Thymus (tissue), 11 donors: ENCODE measurements at regions not wholly inside any gene's neighbourhood (a gene's known extent, or its start where the extent isn't known, plus 50 kb on each side); places are given as distances from the start of the nearest gene placed in this dataset.

Experiments
- DNase-seq, 9 donors: peaks; one replicate each; pipeline ENCODE4 v3.0.0-alpha.2; 2013; ENCODE audit warnings: low spot score in 9 of 9, low read depth in 6 of 9, missing footprints in 1 of 9
- H3K27ac ChIP-seq, 2 donors: one replicate each; pipeline ENCODE4 v1.5.1; 2013; ENCODE audit warnings: control low read depth in 1 of 2, low read depth in 1 of 2, low read length in 1 of 2, mild to moderate bottlenecking in 1 of 2, moderate library complexity in 1 of 2
- H3K27me3 ChIP-seq, 2 donors: one replicate each; pipeline ENCODE4 v1.5.1; 2013; ENCODE audit warnings: low read length in 1 of 2; ENCODE audit not compliant: control insufficient read depth in 2 of 2, insufficient read depth in 1 of 2
- H3K36me3 ChIP-seq, 2 donors: one replicate each; pipeline ENCODE4 v1.5.1; 2013; ENCODE audit warnings: low read length in 1 of 2, mild to moderate bottlenecking in 1 of 2, moderate library complexity in 1 of 2; ENCODE audit not compliant: control insufficient read depth in 2 of 2, insufficient read depth in 2 of 2
- H3K4me1 ChIP-seq, 2 donors: one replicate each; pipeline ENCODE4 v1.5.1; 2013; ENCODE audit warnings: low read length in 2 of 2; ENCODE audit not compliant: control insufficient read depth in 2 of 2, insufficient read depth in 2 of 2
- H3K4me3 ChIP-seq, 2 donors: one replicate each; pipeline ENCODE4 v1.5.1; 2013; ENCODE audit warnings: low read length in 2 of 2, control low read depth in 1 of 2, mild to moderate bottlenecking in 1 of 2
- H3K9me3 ChIP-seq, 2 donors: one replicate each; pipeline ENCODE4 v1.5.1; 2013; ENCODE audit warnings: low read length in 1 of 2, mild to moderate bottlenecking in 1 of 2; ENCODE audit not compliant: control insufficient read depth in 2 of 2, insufficient read depth in 1 of 2
- WGBS: extraction: QIAGEN DNeasy Blood & Tissue Kit; methylation state at CpG from one replicate; pipeline ENCODE4 v1.1.7; 2013; 5-methylcytosine and 5-hydroxymethylcytosine counted together
- donor health status: healthy.

GRCh38 chr10:105992928-105993327, 1171.6 kb downstream of the SORCS1 start:
- Histone ChIP-seq H3K9me3 (peaks cover 0 to 8% of the 10 kb centered on the region in 2 donors), H3K36me3 (no peaks in the 10 kb centered on the region), H3K27me3 (no peaks in the 10 kb centered on the region), H3K27ac (no peak overlapping the region), H3K4me1 (no peaks in the 10 kb centered on the region), H3K4me3 (no peak overlapping the region)
- DNase-seq = no peak

DNA sequence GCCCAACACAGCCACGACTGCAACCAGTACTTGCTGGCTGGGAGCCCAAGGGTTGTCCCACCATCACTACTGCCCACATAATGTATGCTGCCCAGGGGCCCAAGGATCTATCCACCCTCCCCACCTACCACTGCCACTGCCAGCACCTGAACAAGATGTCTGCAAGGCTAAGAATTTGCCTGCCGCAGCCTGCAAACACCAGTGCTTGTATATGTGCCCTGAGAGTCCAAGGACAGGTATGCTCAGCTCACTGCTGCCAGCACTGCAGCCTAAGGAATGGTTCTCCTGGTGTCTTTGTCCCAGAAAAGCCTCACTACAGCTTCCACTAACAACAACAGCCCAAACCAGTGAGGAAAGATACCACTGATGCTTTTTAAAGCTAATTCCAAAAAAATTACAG, 1174.0 kb downstream of the SORCS1 start:
- Histone ChIP-seq H3K9me3 (peaks cover 0 to 8% of the 10 kb centered on the region in 2 donors), H3K4me1 (no peaks in the 10 kb centered on the region), H3K4me3 (no peak overlapping the region), H3K27ac (no peak overlapping the region), H3K27me3 (no peaks in the 10 kb centered on the region), H3K36me3 (no peaks in the 10 kb centered on the region)
- WGBS = 97% methylated on average over 2 of the region's 2 CpGs
- no peak for DNase-seq

DNA sequence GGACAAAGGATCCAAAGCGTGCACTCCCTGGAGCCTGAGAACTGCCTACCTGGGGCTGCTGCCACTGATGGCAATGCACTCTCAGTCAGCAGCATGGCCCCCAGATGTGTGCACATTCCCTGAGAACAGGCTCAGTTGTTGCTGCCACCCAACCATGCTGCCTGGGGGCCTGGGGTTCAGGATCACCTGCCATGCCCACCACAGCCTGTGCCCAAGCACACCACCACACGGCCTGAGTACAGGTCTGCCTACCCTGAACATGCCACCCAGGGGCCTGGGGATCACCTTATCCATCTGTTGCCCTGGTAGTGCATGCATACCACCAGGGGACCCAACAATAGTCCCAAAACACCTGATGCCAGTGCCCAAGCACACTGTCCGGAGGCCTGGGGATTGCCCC, 1174.5 kb downstream of the SORCS1 start:
- Histone ChIP-seq H3K27me3 (no peaks in the 10 kb centered on the region), H3K4me3 (no peak overlapping the region), H3K27ac (no peak overlapping the region), H3K9me3 (peaks cover 0 to 8% of the 10 kb centered on the region in 2 donors), H3K4me1 (no peaks in the 10 kb centered on the region), H3K36me3 (no peaks in the 10 kb centered on the region)
- no peak for DNase-seq
- 88% methylated on average over 3 of the region's 3 CpGs for WGBS

DNA sequence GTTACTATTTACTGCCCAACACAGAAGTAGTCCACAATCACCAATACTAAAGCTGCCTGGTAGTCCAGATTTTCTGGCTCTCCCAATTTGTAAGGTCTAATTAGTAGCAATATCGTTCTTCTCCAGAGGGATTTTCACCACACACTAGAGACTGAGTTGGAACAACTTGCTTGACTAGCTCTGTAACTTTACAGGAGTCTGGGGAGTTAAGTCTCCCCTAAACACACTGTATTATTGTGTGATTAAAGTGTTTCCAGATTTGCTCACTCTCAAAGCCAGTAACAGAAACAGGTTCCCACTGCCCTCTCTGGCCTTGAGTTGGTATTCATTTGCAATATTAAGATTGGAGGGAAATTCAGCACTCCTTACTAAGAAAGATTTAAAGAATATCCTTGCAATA, 1175.7 kb downstream of the SORCS1 start:
- H3K4me3 ChIP-seq = no peak overlapping the region
- H3K4me1 ChIP-seq = no peaks in the 10 kb centered on the region
- H3K27me3 ChIP-seq = no peaks in the 10 kb centered on the region
- H3K9me3 ChIP-seq = peaks cover 0 to 8% of the 10 kb centered on the region in 2 donors
- 93% methylated on average over 1 of the region's 1 CpG for WGBS
- H3K27ac ChIP-seq = no peak overlapping the region
- no peaks in the 10 kb centered on the region for H3K36me3 ChIP-seq
- DNase-seq = no peak

GRCh38 chr10:105986912-105987635, 1177.4 kb downstream of the SORCS1 start:
- no peaks in the 10 kb centered on the region for H3K27me3 ChIP-seq
- no peaks in the 10 kb centered on the region for H3K36me3 ChIP-seq
- H3K4me3 ChIP-seq = no peak overlapping the region
- 82% methylated on average over 3 of the region's 3 CpGs for WGBS
- no peak for DNase-seq
- H3K9me3 ChIP-seq = peaks cover 0 to 8% of the 10 kb centered on the region in 2 donors
- no peak overlapping the region for H3K27ac ChIP-seq
- H3K4me1 ChIP-seq = no peaks in the 10 kb centered on the region

GRCh38 chr10:105986486-105986885, 1178.0 kb downstream of the SORCS1 start:
- WGBS = 90% methylated on average over 2 of the region's 2 CpGs
- no peaks in the 10 kb centered on the region for H3K36me3 ChIP-seq
- H3K4me1 ChIP-seq = no peaks in the 10 kb centered on the region
- no peaks in the 10 kb centered on the region for H3K27me3 ChIP-seq
- no peak overlapping the region for H3K27ac ChIP-seq
- no peak overlapping the region for H3K4me3 ChIP-seq
- no peak for DNase-seq
- H3K9me3 ChIP-seq = peaks cover 0 to 8% of the 10 kb centered on the region in 2 donors

GRCh38 chr10:105982735-105983134, 1181.8 kb downstream of the SORCS1 start:
- H3K4me1 ChIP-seq = no peaks in the 10 kb centered on the region
- no peak overlapping the region for H3K27ac ChIP-seq
- no peak for DNase-seq
- no peaks in the 10 kb centered on the region for H3K9me3 ChIP-seq
- WGBS = 95% methylated on average over 3 of the region's 3 CpGs
- no peaks in the 10 kb centered on the region for H3K36me3 ChIP-seq
- H3K27me3 ChIP-seq = no peaks in the 10 kb centered on the region
- no peak overlapping the region for H3K4me3 ChIP-seq

GRCh38 chr10:105981679-105982078, 1182.8 kb downstream of the SORCS1 start:
- DNase-seq = no peak

GRCh38 chr10:105974803-105975456, 1189.6 kb downstream of the SORCS1 start:
- no peaks in the 10 kb centered on the region for H3K4me1 ChIP-seq
- H3K27me3 ChIP-seq = no peaks in the 10 kb centered on the region
- 66% methylated on average over 7 of the region's 7 CpGs for WGBS
- no peak for DNase-seq
- H3K9me3 ChIP-seq = no peaks in the 10 kb centered on the region
- H3K36me3 ChIP-seq = no peaks in the 10 kb centered on the region
- H3K27ac ChIP-seq = no peak overlapping the region
- H3K4me3 ChIP-seq = no peak overlapping the region

More at GRCh38 chr10:105981679-105982078, 1182.8 kb downstream of the SORCS1 start:
- H3K27me3 ChIP-seq = no peaks in the 10 kb centered on the region
- no peaks in the 10 kb centered on the region for H3K9me3 ChIP-seq
- H3K27ac ChIP-seq = no peak overlapping the region
- no peaks in the 10 kb centered on the region for H3K4me1 ChIP-seq
- no peaks in the 10 kb centered on the region for H3K36me3 ChIP-seq
- WGBS = 87% methylated on average over 2 of the region's 2 CpGs
- no peak overlapping the region for H3K4me3 ChIP-seq
